Body of pancreas (tissue), 4 donors: ENCODE measurements at regions not wholly inside any gene's neighbourhood (a gene's known extent, or its start where the extent isn't known, plus 50 kb on each side); places are given as distances from the start of the nearest gene placed in this dataset.

Source experiments
- POLR2A ChIP-seq, 3 donors: fragments of 450-650 bp; IDR thresholded peaks; one replicate each; pipeline ENCODE4 v1.6.1; 2016; ENCODE audit warnings: antibody characterized with exemption in 3 of 3, mild to moderate bottlenecking in 2 of 3
- TF ChIP-seq, protein P1 (sequence below), 7 experiments: fragments of 450-650 bp in 4 of 7; fragments of 200-600 bp in 3 of 7; sonication (generic) in 3 of 7; IDR thresholded peaks; one replicate each; pipeline ENCODE4 v1.5.1; 2016 to 2019; ENCODE audit warnings: antibody characterized with exemption in 7 of 7

DNA sequence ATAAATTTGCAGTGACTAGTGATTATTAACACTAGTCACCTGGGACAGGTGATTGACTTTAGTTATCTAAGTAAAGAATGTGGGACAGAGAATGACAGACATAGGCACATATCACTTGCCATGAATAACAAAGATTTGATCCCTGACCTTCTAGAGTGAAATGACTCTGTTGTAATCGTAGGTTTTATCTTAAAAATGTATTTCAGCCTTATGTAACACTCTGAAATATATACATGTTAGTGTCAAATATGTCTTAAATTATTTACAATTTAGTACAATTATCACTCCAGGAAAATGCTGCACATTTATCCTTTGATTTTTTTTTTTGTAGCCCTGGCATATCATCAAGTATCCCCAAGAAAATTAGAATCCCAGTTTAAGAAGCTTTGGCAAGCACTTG is 186.4 kb upstream of the PTGFR start:
- TF ChIP-seq, protein P1, sequence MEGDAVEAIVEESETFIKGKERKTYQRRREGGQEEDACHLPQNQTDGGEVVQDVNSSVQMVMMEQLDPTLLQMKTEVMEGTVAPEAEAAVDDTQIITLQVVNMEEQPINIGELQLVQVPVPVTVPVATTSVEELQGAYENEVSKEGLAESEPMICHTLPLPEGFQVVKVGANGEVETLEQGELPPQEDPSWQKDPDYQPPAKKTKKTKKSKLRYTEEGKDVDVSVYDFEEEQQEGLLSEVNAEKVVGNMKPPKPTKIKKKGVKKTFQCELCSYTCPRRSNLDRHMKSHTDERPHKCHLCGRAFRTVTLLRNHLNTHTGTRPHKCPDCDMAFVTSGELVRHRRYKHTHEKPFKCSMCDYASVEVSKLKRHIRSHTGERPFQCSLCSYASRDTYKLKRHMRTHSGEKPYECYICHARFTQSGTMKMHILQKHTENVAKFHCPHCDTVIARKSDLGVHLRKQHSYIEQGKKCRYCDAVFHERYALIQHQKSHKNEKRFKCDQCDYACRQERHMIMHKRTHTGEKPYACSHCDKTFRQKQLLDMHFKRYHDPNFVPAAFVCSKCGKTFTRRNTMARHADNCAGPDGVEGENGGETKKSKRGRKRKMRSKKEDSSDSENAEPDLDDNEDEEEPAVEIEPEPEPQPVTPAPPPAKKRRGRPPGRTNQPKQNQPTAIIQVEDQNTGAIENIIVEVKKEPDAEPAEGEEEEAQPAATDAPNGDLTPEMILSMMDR (IDR thresholded peaks at IDR 0.05), result no peak
- no peak for TF ChIP-seq POLR2A (IDR thresholded peaks at IDR 0.05)
